GM12878 (cell line): ENCODE measurements at regions not wholly inside any gene's neighbourhood (a gene's known extent, or its start where the extent isn't known, plus 50 kb on each side); places are given as distances from the start of the nearest gene placed in this dataset.

Source experiments
- ATAC-seq: fragments of 200-7000 bp; cut with Tn5 transposase; 3 replicates; pipeline ENCODE4 v1.9.1; 2020; ENCODE audit warnings: mild to moderate bottlenecking, moderate library complexity
- BruUV-seq: library from RNA; stranded (reverse); fragments of 400-500 nt; replicated peaks from 2 replicates; lab custom pipeline; 2021; lab: Mats Ljungman, UMichigan
- CTCF ChIA-PET: fragments of 300-600 bp; sonication (Branson Sonifier 250); formaldehyde crosslinking; extraction: SDS; loops from one replicate; lab custom pipeline; 2021; ENCODE audit warnings: inconsistent platforms; lab: Yijun Ruan, JAX
- POLR2A ChIA-PET: fragments of 350-600 bp; formaldehyde crosslinking; extraction: SDS; loops from one replicate; lab custom pipeline; 2021; ENCODE audit warnings: inconsistent platforms; lab: Charles Lee
- RAD21 ChIA-PET: fragments of 300-600 bp; sonication (Branson Sonifier 250); formaldehyde crosslinking; loops from one replicate; lab custom pipeline; 2023; ENCODE audit warnings: antibody characterized with exemption; ENCODE audit not compliant: unreplicated experiment; lab: Charles Lee
- SMC1A ChIA-PET: fragments of 300-600 bp; sonication (Branson Sonifier 250); formaldehyde crosslinking; loops from one replicate; lab custom pipeline; 2023; ENCODE audit not compliant: unreplicated experiment, uncharacterized antibody; lab: Charles Lee
- DNase-seq: peaks from one replicate; pipeline ENCODE4 v3.0.0-alpha.2; 2011; ENCODE audit warnings: low read depth, low spot score
- FAIRE-seq: peaks from 3 replicates; lab custom pipeline; 2011; peaks lifted over from hg19 to GRCh38; lab: Jason Lieb, UNC
- H2AFZ ChIP-seq: 2 replicates; pipeline ENCODE4 v1.6.0; 2011; ENCODE audit warnings: low read depth, low read length, control low read depth; ENCODE audit not compliant: control insufficient read depth
- H3K27ac ChIP-seq: 2 replicates; pipeline ENCODE4 v1.5.1; 2011; ENCODE audit warnings: control low read depth; ENCODE audit not compliant: control insufficient read depth, insufficient read depth
- H3K27me3 ChIP-seq, 2 experiments: replicated peaks in 1 of 2; 2 replicates each; pipeline versions ENCODE4 v1.6.0 to v1.6.1; 2011; ENCODE audit warnings: low read length in 1 of 2; ENCODE audit not compliant: control insufficient read depth in 2 of 2, insufficient read depth in 2 of 2
- H3K36me3 ChIP-seq, 2 experiments: 2 replicates each; pipeline ENCODE4 v1.5.1; 2011; ENCODE audit warnings: low read length in 1 of 2; ENCODE audit not compliant: control insufficient read depth in 2 of 2, insufficient read depth in 2 of 2
- H3K4me1 ChIP-seq: 2 replicates; pipeline ENCODE4 v1.6.1; 2011; ENCODE audit warnings: mild to moderate bottlenecking, low read length, moderate library complexity, mixed read lengths; ENCODE audit not compliant: control insufficient read depth, insufficient read depth
- H3K4me2 ChIP-seq: 2 replicates; pipeline ENCODE4 v1.6.0; 2011; ENCODE audit warnings: control low read depth; ENCODE audit not compliant: control insufficient read depth, insufficient read depth
- H3K4me3 ChIP-seq: fragments of 200-600 bp; sonication (generic); 2 replicates; pipeline ENCODE4 v1.5.1; 2016
- H3K79me2 ChIP-seq: 2 replicates; pipeline ENCODE4 v1.6.0; 2011; ENCODE audit warnings: low read length; ENCODE audit not compliant: control insufficient read depth, insufficient read depth
- H3K9ac ChIP-seq: 2 replicates; pipeline ENCODE4 v1.8.0; 2011; ENCODE audit warnings: low read length, control low read depth, mixed read lengths; ENCODE audit not compliant: control insufficient read depth, insufficient read depth
- H3K9me3 ChIP-seq: replicated peaks from 3 replicates; pipeline ENCODE4 v1.5.1; 2011; ENCODE audit warnings: mild to moderate bottlenecking, low read length; ENCODE audit not compliant: control insufficient read depth, insufficient read depth
- H4K20me1 ChIP-seq: 2 replicates; pipeline ENCODE4 v1.6.0; 2011; ENCODE audit not compliant: control insufficient read depth, insufficient read depth
- ATF2 ChIP-seq: IDR thresholded peaks from 2 replicates; pipeline ENCODE4 v1.6.1; 2012; ENCODE audit warnings: low read length, inconsistent platforms
- ZBED1 ChIP-seq: IDR thresholded peaks from 2 replicates; pipeline ENCODE4 v1.6.1; 2016; ENCODE audit warnings: borderline replicate concordance
- ZNF384 ChIP-seq: IDR thresholded peaks from 2 replicates; pipeline ENCODE4 v1.6.1; 2012; ENCODE audit warnings: low read depth, mild to moderate bottlenecking, low read length, improper control_type of control experiment, borderline replicate concordance
- WGBS: methylation state at CpG from one replicate; pipeline ENCODE4 v1.1.6; 2016; ENCODE audit warnings: low lambda C conversion rate; ENCODE audit not compliant: insufficient replicate concordance, insufficient coverage; ENCODE audit errors: missing lambda C conversion rate; 5-methylcytosine and 5-hydroxymethylcytosine counted together
- in situ Hi-C: fragments of 300-500 bp; cut with MboI; formaldehyde crosslinking; loops from 9 replicates; pipeline ENCODE4 v1.14.3; 2018; ENCODE audit warnings: mixed read lengths
- intact Hi-C: fragments of 100-400 bp; cut with micrococcal nuclease; formaldehyde crosslinking; loops from one replicate; pipeline ENCODE4 v1.14.2; 2022; ENCODE audit not compliant: unreplicated experiment
- TF ChIP-seq, protein P1 (sequence below): IDR thresholded peaks from 2 replicates; pipeline ENCODE4 v1.6.1; 2012; ENCODE audit warnings: low read depth, low read length, improper control_type of control experiment

DNA sequence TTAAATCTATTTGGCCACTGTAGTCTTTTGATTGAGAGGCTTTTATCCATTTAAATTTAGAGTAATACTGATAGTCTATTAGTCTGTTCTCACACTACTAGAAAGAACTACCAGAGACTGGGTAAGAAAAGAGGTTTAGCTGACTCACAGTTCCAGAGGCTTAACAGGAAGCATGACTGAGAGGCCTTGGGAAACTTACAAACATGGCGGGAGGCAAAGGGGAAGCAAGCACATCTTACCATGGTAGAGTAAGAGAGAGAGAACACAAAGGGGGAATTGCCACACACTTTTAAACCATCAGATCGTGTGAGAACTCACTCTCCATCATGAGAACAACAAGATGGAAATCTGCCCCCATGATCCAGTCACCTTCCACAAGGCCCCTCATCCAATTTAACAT lies 410.9 kb downstream of the PDGFC start (continued):
- TF ChIP-seq ZNF384 = no peak

GRCh38 chr4:156559346-156559745 lies 412.3 kb downstream of the PDGFC start:
- no peaks in the 10 kb centered on the region for H3K79me2 ChIP-seq
- BruUV-seq = no TSS peak
- no peak for FAIRE-seq
- no peak overlapping the region for H3K27ac ChIP-seq
- CTCF ChIA-PET = no interaction called here
- no peaks in the 10 kb centered on the region for H3K9me3 ChIP-seq
- ATAC-seq = no peak
- in situ Hi-C loops = no loop called here
- H4K20me1 ChIP-seq = no peaks in the 10 kb centered on the region
- 49% methylated on average over 3 of the region's 3 CpGs for WGBS
- no peaks in the 10 kb centered on the region for H3K4me1 ChIP-seq
- RAD21 ChIA-PET = no interaction called here
- POLR2A ChIA-PET = no interaction called here
- H3K4me3 ChIP-seq = no peak overlapping the region
- intact Hi-C loops = no loop called here
- no peak overlapping the region for H3K4me2 ChIP-seq
- H3K36me3 ChIP-seq = no peaks in the 10 kb centered on the region
- H3K27me3 ChIP-seq = no peaks in the 10 kb centered on the region
- TF ChIP-seq, protein P1, sequence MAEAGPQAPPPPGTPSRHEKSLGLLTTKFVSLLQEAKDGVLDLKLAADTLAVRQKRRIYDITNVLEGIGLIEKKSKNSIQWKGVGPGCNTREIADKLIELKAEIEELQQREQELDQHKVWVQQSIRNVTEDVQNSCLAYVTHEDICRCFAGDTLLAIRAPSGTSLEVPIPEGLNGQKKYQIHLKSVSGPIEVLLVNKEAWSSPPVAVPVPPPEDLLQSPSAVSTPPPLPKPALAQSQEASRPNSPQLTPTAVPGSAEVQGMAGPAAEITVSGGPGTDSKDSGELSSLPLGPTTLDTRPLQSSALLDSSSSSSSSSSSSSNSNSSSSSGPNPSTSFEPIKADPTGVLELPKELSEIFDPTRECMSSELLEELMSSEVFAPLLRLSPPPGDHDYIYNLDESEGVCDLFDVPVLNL = no peak
- TF ChIP-seq ZBED1 = no peak
- no peak for TF ChIP-seq ATF2
- DNase-seq = no peak
- no peak overlapping the region for H3K9ac ChIP-seq
- SMC1A ChIA-PET = no interaction called here
- no peak overlapping the region for H2AFZ ChIP-seq
